PC-9 (cell line): ENCODE measurements at regions not wholly inside any gene's neighbourhood (a gene's known extent, or its start where the extent isn't known, plus 50 kb on each side); places are given as distances from the start of the nearest gene placed in this dataset.

Source experiments
- CTCF ChIP-seq: fragments of 200-600 bp; sonication (generic); conservative IDR thresholded peaks from 2 replicates; pipeline ENCODE4 v1.6.1; 2017; ENCODE audit warnings: mixed run types, antibody characterized with exemption, mild to moderate bottlenecking, moderate library complexity
- EZH2 ChIP-seq: fragments of 200-600 bp; sonication (generic); IDR thresholded peaks from 2 replicates; pipeline ENCODE4 v1.8.0; 2017; ENCODE audit warnings: antibody characterized with exemption, low read depth

- no peak for TF ChIP-seq CTCF
- no peak for TF ChIP-seq EZH2
Measured at GRCh38 chr20:12055161-12055560, 137.5 kb downstream of the BTBD3 start.
